GM12874 (cell line): ENCODE measurements at regions not wholly inside any gene's neighbourhood (a gene's known extent, or its start where the extent isn't known, plus 50 kb on each side); places are given as distances from the start of the nearest gene placed in this dataset.

Source experiments
- CTCF ChIP-seq: IDR thresholded peaks from 2 replicates; pipeline ENCODE4 v1.5.1; 2011; ENCODE audit warnings: low read depth, mild to moderate bottlenecking, control low read depth, low read length, moderate library complexity; ENCODE audit not compliant: insufficient read depth

- TF ChIP-seq CTCF = no peak
Observed at GRCh38 chr15:62392376-62392775, 227.3 kb upstream of the C2CD4B start.

GRCh38 chr15:62393196-62393595 lies 228.1 kb upstream of the C2CD4B start:
- no peak for TF ChIP-seq CTCF

GRCh38 chr15:62394079-62394478 lies 229.0 kb upstream of the C2CD4B start:
- no peak for TF ChIP-seq CTCF

- TF ChIP-seq CTCF = no peak
Observed at GRCh38 chr15:62400778-62401177, 235.7 kb upstream of the C2CD4B start.

GRCh38 chr15:62402687-62403086 lies 237.6 kb upstream of the C2CD4B start:
- no peak for TF ChIP-seq CTCF

- TF ChIP-seq CTCF = no peak
Observed at GRCh38 chr15:62403164-62403809, 238.2 kb upstream of the C2CD4B start.

- TF ChIP-seq CTCF = no peak
Observed at GRCh38 chr15:62404194-62404985, 239.3 kb upstream of the C2CD4B start.
